PC-3 (cell line): ENCODE measurements at regions not wholly inside any gene's neighbourhood (a gene's known extent, or its start where the extent isn't known, plus 50 kb on each side); places are given as distances from the start of the nearest gene placed in this dataset.

Source experiments
- CTCF ChIP-seq: fragments of 300-600 bp; sonication (generic); conservative IDR thresholded peaks from 2 replicates; pipeline ENCODE4 v1.5.1; 2017; ENCODE audit warnings: antibody characterized with exemption, low read depth, mild to moderate bottlenecking, low read length
- EZH2 ChIP-seq: fragments of 300-600 bp; sonication (generic); IDR thresholded peaks from one replicate; pipeline ENCODE4 v1.6.1; 2017; ENCODE audit warnings: antibody characterized with exemption, mild to moderate bottlenecking, low read length; ENCODE audit not compliant: unreplicated experiment
- EZH2phosphoT487 ChIP-seq: fragments of 300-600 bp; sonication (generic); IDR thresholded peaks from 2 replicates; pipeline ENCODE4 v1.6.1; 2018; ENCODE audit warnings: mild to moderate bottlenecking, antibody characterized with exemption, low read length, borderline replicate concordance

DNA sequence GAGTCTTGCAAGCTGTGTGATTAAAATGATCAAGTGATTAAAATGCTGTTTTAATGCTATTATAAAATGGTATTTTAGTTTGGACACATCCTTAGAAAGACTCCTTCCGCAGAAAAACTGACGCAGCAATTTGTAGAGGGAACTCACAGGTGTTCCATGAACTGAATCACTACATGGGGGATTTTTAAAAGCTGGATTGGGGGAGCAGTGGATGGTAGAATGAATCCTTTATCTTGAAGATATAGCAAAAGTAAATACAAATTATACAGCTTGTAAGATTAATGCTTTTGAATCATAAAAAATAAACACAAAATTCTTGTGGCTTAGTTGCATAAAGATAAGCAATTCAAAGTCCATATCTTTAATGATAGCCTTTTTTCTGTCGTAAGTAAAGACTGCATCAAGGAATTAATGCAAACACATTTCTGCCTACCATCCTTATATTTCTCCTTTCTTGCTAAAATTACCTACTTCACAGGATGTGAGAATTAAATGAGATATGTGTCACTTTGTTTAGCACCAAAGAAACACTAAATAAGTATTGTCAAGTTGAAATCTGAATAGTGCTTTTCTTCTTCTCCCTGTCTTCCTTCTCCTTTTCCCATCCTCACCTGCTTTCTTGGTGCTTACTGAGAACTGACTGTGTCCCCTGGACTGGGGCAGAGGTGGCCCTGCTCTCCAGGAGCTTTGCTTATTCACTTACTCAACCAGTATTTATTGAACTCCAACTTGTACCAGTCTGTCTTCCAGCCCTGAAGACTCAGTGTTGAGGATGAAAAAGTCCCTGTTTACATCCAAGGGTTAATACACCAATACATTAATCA lies 61.5 kb upstream of the F3 start:
- TF ChIP-seq CTCF (no peak), EZH2phosphoT487 (no peak), EZH2 (no peak)
